ENCODE measurements at regions not wholly inside any gene's neighbourhood (a gene's known extent, or its start where the extent isn't known, plus 50 kb on each side); places are given as distances from the start of the nearest gene placed in this dataset.

DNA sequence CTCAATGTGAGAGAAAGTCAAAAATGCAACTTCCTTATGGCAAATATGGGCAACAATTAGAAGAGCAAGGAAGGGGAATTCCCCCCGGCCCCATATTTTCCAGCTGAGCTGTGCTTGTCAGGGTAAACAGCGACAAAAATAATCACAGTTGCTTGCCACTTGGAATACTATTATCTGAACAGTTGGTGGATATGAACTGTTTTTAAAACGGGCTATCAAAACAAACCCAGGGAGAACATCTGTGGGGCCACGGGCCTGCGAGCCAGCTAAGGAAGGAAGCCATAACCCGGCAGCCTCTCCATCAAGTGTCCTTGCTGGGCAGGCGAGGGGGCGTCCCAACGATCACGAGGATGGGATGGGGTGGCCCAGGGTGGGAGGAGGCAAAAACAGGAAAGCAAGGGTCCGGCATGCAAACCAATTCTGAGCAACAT lies 228.4 kb downstream of the ARHGAP12 start:
- Histone ChIP-seq H2AFZ (ENCODE audit: low read depth, low read length) (no peak overlapping the region), H3K9ac (ENCODE audit: low read length) (no peak overlapping the region), H3K4me3 (ENCODE audit: insufficient read depth, low read depth, low read length) (no peak overlapping the region), H4K20me1 (ENCODE audit: insufficient read depth, low read length) (no peaks in the 10 kb centered on the region), H3K4me1 (ENCODE audit: insufficient read depth, low read length) (peaks cover 29% of the 10 kb centered on the region), H3K9me3 (ENCODE audit: insufficient read depth, low read depth, low read length) (peaks cover 4% of the 10 kb centered on the region), H3K79me2 (ENCODE audit: insufficient read depth, low read length) (no peaks in the 10 kb centered on the region), H3K27ac (ENCODE audit: low read depth, low read length) (no peak overlapping the region), H3K36me3 (ENCODE audit: insufficient read depth, low read length) (no peaks in the 10 kb centered on the region), H3K4me2 (ENCODE audit: low read length) (no peak overlapping the region), H3K27me3 (ENCODE audit: insufficient read depth, low read length) (no peaks in the 10 kb centered on the region)
- Mint-ChIP-seq H3K36me3 (ENCODE audit: low read depth, unreplicated experiment) (no peaks in the 10 kb centered on the region), H3K9me3 (ENCODE audit: unreplicated experiment) (peaks cover 11% of the 10 kb centered on the region), H3K27ac (ENCODE audit: unreplicated experiment) (no peak overlapping the region), H3K4me1 (ENCODE audit: low read depth, unreplicated experiment) (peaks cover 19% of the 10 kb centered on the region), H3K4me3 (ENCODE audit: unreplicated experiment) (no peak overlapping the region), H3K27me3 (ENCODE audit: low read depth, unreplicated experiment) (no peaks in the 10 kb centered on the region)
- DNase-seq (ENCODE audit: low read depth) (no peak), FAIRE-seq (no peak)
- no peak for TF ChIP-seq EZH2 (IDR thresholded peaks at IDR 0.05; ENCODE audit: insufficient read depth, low read length)
- TF ChIP-seq, protein P1, sequence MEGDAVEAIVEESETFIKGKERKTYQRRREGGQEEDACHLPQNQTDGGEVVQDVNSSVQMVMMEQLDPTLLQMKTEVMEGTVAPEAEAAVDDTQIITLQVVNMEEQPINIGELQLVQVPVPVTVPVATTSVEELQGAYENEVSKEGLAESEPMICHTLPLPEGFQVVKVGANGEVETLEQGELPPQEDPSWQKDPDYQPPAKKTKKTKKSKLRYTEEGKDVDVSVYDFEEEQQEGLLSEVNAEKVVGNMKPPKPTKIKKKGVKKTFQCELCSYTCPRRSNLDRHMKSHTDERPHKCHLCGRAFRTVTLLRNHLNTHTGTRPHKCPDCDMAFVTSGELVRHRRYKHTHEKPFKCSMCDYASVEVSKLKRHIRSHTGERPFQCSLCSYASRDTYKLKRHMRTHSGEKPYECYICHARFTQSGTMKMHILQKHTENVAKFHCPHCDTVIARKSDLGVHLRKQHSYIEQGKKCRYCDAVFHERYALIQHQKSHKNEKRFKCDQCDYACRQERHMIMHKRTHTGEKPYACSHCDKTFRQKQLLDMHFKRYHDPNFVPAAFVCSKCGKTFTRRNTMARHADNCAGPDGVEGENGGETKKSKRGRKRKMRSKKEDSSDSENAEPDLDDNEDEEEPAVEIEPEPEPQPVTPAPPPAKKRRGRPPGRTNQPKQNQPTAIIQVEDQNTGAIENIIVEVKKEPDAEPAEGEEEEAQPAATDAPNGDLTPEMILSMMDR (IDR thresholded peaks at IDR 0.05; ENCODE audit: insufficient read depth, low read depth, low read length), result no peak

DNA sequence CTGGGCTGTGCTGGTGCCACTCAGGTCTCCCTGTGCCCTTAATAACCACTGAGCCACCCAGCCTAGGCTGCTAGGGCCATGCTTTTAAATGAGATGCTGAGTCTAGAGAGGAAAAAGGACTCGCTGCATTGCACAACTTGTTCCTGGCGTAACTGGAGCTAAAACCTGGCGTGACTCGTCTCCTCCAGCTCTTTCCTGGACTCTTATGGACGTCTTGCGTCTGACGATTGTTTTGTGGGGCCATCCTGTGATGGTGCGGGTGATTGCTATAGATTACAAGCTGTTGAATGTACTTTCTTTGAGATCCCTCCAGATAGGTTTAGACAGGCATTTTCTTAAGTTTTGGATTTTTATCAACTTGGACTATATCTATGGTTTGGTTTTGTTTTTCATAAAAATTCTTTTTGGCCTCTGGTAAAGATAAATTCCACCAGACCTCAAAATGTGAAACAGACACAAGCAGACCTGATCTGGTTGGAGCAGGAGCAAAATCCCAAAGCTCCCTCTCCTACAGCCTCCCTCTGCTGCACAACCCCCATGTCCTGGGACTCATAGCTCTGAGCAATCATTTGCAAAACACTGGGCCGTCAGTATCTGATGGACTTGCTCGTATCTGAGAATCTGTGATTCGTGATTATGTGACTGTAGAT lies 230.3 kb downstream of the ARHGAP12 start:
- Mint-ChIP-seq H3K4me1 (ENCODE audit: low read depth, unreplicated experiment) (peaks cover 19% of the 10 kb centered on the region), H3K9me3 (ENCODE audit: unreplicated experiment) (peaks cover 6% of the 10 kb centered on the region), H3K27me3 (ENCODE audit: low read depth, unreplicated experiment) (no peaks in the 10 kb centered on the region), H3K27ac (ENCODE audit: unreplicated experiment) (peak overlapping the region; percentile 15), H3K36me3 (ENCODE audit: low read depth, unreplicated experiment) (no peaks in the 10 kb centered on the region), H3K4me3 (ENCODE audit: unreplicated experiment) (no peak overlapping the region)
- peaks cover 4% of the 10 kb centered on the region for H3K9me3 ChIP-seq (ENCODE audit: insufficient read depth, low read depth, low read length)
- H3K9ac ChIP-seq (ENCODE audit: low read length), result peak overlapping the region; percentile 60
- FAIRE-seq (peak; percentile 52), DNase-seq (ENCODE audit: low read depth) (peak; percentile 77)
- no peaks in the 10 kb centered on the region for H3K27me3 ChIP-seq (ENCODE audit: insufficient read depth, low read length)
- no peak for TF ChIP-seq EZH2 (IDR thresholded peaks at IDR 0.05; ENCODE audit: insufficient read depth, low read length)
- TF ChIP-seq, protein P1 (IDR thresholded peaks at IDR 0.05; ENCODE audit: insufficient read depth, low read depth, low read length), result no peak
- H3K36me3 ChIP-seq (ENCODE audit: insufficient read depth, low read length), result no peaks in the 10 kb centered on the region
- peaks cover 29% of the 10 kb centered on the region for H3K4me1 ChIP-seq (ENCODE audit: insufficient read depth, low read length)
- peak overlapping the region; percentile 71 for H2AFZ ChIP-seq (ENCODE audit: low read depth, low read length)
- H3K4me2 ChIP-seq (ENCODE audit: low read length), result peak overlapping the region; percentile 82
- no peaks in the 10 kb centered on the region for H4K20me1 ChIP-seq (ENCODE audit: insufficient read depth, low read length)
- peak overlapping the region; percentile 27 for H3K4me3 ChIP-seq (ENCODE audit: insufficient read depth, low read depth, low read length)
- H3K27ac ChIP-seq (ENCODE audit: low read depth, low read length), result peak overlapping the region; percentile 28
- H3K79me2 ChIP-seq (ENCODE audit: insufficient read depth, low read length), result no peaks in the 10 kb centered on the region

All from astrocyte (in vitro differentiated cells and primary cell).